HuH-7 (cell line): ENCODE measurements at regions not wholly inside any gene's neighbourhood (a gene's known extent, or its start where the extent isn't known, plus 50 kb on each side); places are given as distances from the start of the nearest gene placed in this dataset.
"Not testable (repeated sequence)": the region's sequence is repeated elsewhere in the genome, so short reads cannot be mapped to it uniquely, and the experiment has no call there.

ENCODE experiments used
- DNase-seq: peaks from one replicate; pipeline ENCODE4 v3.0.0; 2011; ENCODE audit warnings: low spot score

- not testable (repeated sequence) for DNase-seq
These were observed 347.4 kb downstream of the MAGEE1 start for GRCh38 chrX:76774912-76775311.

GRCh38 chrX:76796311-76796710 lies 368.8 kb downstream of the MAGEE1 start:
- DNase-seq: no peak

GRCh38 chrX:76802708-76803107 lies 375.2 kb downstream of the MAGEE1 start:
- no peak for DNase-seq

GRCh38 chrX:76815754-76816153 lies 388.2 kb downstream of the MAGEE1 start:
- DNase-seq: no peak

- not testable (repeated sequence) for DNase-seq
These were observed 389.8 kb downstream of the MAGEE1 start for GRCh38 chrX:76817279-76817678.

GRCh38 chrX:76821276-76821675 lies 393.8 kb downstream of the MAGEE1 start:
- no peak for DNase-seq

- DNase-seq: no peak
These were observed 400.2 kb downstream of the MAGEE1 start for GRCh38 chrX:76827672-76828071.

GRCh38 chrX:76840902-76841301 lies 413.4 kb downstream of the MAGEE1 start:
- DNase-seq: not testable (repeated sequence)

GRCh38 chrX:76850851-76851250 lies 423.3 kb downstream of the MAGEE1 start:
- DNase-seq: no peak

- DNase-seq: no peak
These were observed 435.0 kb downstream of the MAGEE1 start for GRCh38 chrX:76862509-76862908.

- DNase-seq: no peak
These were observed 466.4 kb downstream of the MAGEE1 start for GRCh38 chrX:76893930-76894329.

- no peak for DNase-seq
These were observed 488.3 kb downstream of the MAGEE1 start for GRCh38 chrX:76915836-76916235.

- DNase-seq: no peak
These were observed 490.5 kb downstream of the MAGEE1 start for GRCh38 chrX:76918033-76918432.

- DNase-seq: no peak
These were observed 492.3 kb downstream of the MAGEE1 start for GRCh38 chrX:76919761-76920160.

- no peak for DNase-seq
These were observed 493.1 kb downstream of the MAGEE1 start for GRCh38 chrX:76920607-76921006.

- no peak for DNase-seq
These were observed 493.7 kb downstream of the MAGEE1 start for GRCh38 chrX:76921176-76921575.

GRCh38 chrX:76922100-76922499 lies 494.6 kb downstream of the MAGEE1 start:
- DNase-seq: no peak

- DNase-seq: not testable (repeated sequence)
These were observed 497.1 kb downstream of the MAGEE1 start for GRCh38 chrX:76924616-76925015.

- DNase-seq: no peak
These were observed 504.0 kb downstream of the MAGEE1 start for GRCh38 chrX:76931518-76931917.

GRCh38 chrX:76957485-76957884 lies 489.7 kb upstream of the FGF16 start:
- no peak for DNase-seq

GRCh38 chrX:76971393-76972376 lies 475.5 kb upstream of the FGF16 start:
- no peak for DNase-seq

- DNase-seq: no peak
These were observed 469.7 kb upstream of the FGF16 start for GRCh38 chrX:76977452-76977851.

- no peak for DNase-seq
These were observed 459.8 kb upstream of the FGF16 start for GRCh38 chrX:76987381-76987780.

GRCh38 chrX:76996641-76997040 lies 450.5 kb upstream of the FGF16 start:
- no peak for DNase-seq
